ENCODE measurements at regions not wholly inside any gene's neighbourhood (a gene's known extent, or its start where the extent isn't known, plus 50 kb on each side); places are given as distances from the start of the nearest gene placed in this dataset.

DNA sequence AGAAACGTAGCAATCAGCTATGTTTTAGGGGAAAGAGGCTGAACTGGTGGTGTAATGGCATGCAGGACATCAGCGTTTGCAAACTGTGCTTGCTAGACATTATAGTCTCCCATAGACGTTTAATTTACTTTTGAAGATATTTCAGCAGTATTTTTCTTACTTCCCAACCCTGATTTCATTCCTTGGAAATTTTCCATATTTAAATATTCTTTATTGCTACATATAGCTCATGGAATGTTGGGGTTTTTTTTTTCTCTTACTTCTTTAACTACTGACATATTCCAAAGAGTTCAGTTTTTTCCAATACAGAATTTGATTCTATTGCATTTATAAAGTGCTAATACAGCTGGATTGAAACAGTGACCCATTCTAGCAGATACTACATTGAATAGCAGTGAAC lies 694.4 kb upstream of the CITED2 start:
- peak; percentile 73 for DNase-seq

- DNase-seq = no peak
These were observed 689.9 kb upstream of the CITED2 start for GRCh38 chr6:140064366-140064765.

DNA sequence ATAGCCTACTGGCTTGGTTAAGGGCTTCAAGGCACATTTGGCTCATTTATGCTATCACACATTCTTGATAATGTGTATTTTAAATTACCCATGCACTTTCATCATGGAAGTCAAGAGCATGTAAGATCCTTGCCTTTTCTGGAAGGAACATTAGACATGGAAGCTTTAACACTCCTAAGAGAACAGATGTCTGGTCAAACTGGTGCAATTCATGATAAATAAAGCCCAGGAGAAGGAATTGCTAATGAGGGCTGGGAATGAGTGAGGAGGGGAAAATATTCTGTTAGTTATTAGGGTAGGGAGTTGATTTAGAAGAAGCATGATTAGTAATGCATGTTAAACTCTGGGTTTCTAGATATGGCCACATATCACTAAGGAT lies 688.6 kb upstream of the CITED2 start:
- no peak for DNase-seq

GRCh38 chr6:140062043-140063020 lies 687.9 kb upstream of the CITED2 start:
- DNase-seq = peak; percentile 99

GRCh38 chr6:140061110-140062042 lies 686.9 kb upstream of the CITED2 start:
- DNase-seq = no peak

GRCh38 chr6:140059947-140060346 lies 685.5 kb upstream of the CITED2 start:
- DNase-seq = peak; percentile 72

GRCh38 chr6:140058863-140059262 lies 684.4 kb upstream of the CITED2 start:
- no peak for DNase-seq

DNA sequence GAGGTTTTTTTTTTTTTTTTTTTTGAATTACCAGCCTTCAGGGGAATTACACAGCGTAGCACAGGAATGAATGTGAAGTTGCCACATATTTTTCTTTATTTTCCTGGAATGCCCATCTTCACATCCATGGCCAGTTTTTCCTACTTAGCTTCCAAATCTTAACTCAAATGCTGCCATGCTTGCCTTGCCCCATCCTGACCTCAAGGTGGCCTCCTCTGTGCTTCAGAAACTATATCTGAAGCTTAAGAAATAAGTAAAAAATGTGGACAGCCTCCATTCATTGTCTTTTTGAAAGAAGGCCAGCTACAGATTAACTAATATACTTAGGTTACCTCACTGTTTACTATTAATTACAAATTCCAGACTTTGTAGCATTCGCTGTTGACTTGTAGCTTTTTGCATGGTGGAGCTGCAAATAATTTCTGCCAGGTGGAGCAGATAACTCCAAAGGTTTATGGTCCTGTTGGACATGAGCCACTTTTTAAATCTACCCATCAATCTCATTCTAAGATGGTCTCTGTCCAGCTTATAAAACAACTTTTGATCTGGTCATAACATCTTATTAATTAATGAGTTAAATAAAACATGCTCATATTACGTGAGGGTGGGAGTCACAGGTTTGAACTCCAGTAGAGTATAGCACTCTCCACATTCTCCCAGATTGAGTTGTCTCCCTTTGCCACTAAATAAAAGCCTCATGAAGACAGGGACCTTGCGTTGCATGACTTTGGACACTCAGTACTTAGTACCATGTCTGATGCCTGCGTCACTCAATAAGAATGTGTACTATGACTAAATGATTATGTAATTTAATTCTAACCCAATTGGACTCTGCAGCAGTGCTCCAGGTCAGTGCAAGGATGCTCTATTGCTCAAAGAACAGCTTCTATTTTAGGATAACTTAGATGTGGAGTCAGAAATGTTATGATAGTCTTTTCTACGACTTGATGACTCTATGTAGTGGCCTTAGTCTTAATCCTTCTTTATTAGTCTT lies 678.6 kb upstream of the CITED2 start:
- peak; percentile 71 for DNase-seq

DNA sequence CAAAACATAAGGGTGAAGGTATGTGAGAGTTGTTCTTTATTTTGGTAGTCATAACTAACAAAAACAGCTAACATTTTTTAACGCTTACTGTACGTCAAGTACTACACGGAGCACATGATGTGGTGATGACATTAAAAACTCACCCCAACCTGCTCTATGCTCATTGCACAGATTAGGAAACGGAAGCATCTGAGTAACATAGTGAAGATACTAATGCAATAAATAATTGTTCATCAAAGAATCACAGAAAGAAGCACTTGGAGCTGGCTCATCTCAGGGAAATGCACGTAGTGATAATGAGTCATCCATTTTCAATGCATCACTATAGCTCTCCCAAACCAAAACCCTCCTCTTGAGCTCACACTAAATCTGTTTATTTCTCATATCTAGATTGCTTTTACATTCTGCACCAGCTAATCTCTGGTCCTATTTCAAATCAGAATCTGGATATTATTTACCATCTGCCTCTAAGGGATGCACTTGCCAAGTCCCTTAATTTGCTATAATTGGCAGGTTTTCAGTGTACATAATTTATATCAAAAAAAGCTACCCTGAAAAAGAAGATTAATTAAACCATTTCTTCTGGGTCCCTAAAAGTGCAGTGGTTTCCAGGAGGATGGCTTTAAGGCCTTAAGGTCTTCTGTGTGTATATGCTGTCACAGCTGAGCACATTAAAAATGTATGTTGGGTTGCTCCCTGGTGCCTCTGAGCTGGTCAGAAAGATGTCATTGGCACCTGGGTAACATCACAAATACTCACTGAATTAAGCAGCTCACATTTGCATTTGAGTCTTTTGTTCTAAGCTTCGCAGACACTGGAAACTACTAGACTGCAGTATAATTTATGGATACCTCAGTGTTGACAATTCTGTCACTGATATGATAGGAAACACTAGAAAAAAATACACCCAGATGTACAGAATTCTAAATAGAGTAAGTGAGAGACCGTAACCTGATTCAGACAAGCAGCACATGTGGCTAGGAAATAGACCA lies 677.4 kb upstream of the CITED2 start:
- DNase-seq = peak; percentile 99

DNA sequence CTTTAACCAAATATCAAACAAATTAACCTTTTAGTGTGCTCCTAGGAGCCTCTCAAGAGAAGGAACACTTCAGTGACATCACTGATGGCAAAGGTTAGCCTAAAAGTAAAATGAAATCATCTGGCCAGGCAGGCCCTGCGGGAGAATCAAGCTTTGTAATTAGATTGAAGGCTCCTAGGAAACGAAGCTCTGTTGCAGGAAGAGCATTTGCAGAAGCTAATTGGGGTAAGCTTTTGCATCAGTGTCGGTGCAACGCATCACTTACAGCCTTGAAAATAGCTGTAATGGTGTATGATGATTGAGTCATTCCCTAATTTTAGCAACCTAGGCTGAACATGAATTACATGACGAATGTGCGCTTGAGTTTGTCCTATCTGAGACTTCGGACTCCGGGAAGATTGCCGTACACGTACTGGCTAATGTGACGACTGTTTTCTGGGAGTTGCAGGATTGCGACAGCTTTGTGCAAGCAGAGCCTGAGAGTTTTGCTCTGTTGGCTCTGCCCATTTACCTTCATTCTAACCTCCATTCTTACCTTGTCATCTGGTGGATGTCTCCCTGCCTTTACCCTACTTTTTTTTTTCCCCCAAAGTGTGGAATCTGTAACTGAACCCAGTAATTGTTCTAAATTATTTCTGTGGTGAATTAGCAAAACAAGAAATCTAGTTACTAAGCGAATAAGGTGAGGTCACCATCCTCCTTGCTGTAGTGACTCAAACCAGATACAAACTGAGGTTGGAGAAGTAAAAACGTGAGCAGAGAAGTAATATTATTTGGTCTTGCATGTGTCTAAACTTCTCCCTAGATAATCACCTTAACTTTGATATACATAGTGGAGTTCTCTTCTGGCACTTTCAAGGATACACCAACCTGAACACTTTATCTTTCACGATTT lies 675.9 kb upstream of the CITED2 start:
- DNase-seq = peak; percentile 71

GRCh38 chr6:140049251-140049650 lies 674.8 kb upstream of the CITED2 start:
- DNase-seq = no peak

- no peak for DNase-seq
These were observed 673.8 kb upstream of the CITED2 start for GRCh38 chr6:140048202-140048790.

DNA sequence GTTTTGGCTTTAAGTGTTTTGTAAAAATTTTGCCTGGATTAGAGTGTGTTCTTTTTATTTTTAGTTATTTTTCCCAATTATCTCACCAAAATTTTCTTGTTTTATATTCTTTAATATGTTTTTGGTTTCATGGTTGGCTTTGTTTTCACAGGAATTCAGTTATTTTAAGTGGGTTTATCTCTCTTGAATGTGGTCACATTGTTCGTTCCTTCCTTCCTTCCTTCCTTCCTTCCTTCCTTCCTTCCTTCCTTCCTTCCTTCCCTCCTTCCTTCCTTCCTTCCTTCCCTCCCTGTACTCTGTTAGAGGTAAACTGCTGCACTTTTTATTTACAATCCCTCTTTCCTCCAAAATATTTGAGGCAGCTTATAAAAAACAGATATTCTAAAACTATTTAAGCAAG lies 672.9 kb upstream of the CITED2 start:
- no peak for DNase-seq

- DNase-seq = no peak
These were observed 671.7 kb upstream of the CITED2 start for GRCh38 chr6:140046016-140046632.

DNA sequence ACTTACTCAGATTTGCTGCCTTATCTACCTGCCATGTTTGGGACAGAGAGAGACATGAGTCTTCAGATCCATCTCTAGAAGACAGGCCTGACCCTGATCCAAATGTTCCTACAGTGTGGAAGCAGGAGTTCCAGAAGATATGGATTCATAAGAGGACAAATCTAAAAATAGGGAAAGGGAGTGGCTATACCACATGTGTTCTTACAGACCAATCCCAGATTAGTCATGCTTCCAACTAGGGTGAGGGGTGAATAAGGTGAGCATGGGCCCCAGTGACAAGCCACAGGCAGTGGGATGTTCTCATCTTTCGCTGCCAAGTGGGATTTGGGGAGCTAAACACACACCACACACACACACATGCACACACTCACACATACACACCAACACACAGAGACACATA lies 670.7 kb upstream of the CITED2 start:
- DNase-seq = no peak

- no peak for DNase-seq
These were observed 670.2 kb upstream of the CITED2 start for GRCh38 chr6:140044626-140045025.

- DNase-seq = peak; percentile 77
These were observed 669.4 kb upstream of the CITED2 start for GRCh38 chr6:140043762-140044378.

- peak; percentile 96 for DNase-seq
These were observed 668.9 kb upstream of the CITED2 start for GRCh38 chr6:140043357-140043756.

Measured in fibroblast of skin of right quadriceps (primary cell).